SU-DHL-6 (cell line): ENCODE measurements at regions not wholly inside any gene's neighbourhood (a gene's known extent, or its start where the extent isn't known, plus 50 kb on each side); places are given as distances from the start of the nearest gene placed in this dataset.

Source experiments
- H2AFZ ChIP-seq: fragments of 200-600 bp; sonication (generic); 2 replicates; pipeline ENCODE4 v1.6.1; 2014; ENCODE audit warnings: low read depth, mild to moderate bottlenecking, moderate library complexity, mixed read lengths, antibody characterized with exemption, low read length; ENCODE audit not compliant: severe bottlenecking
- H3F3A ChIP-seq: fragments of 200-600 bp; shearing (Covaris generic); 2 replicates; pipeline ENCODE4 v1.6.0; 2016; ENCODE audit warnings: antibody characterized with exemption, mild to moderate bottlenecking; ENCODE audit not compliant: insufficient read depth
- H3K27ac ChIP-seq: fragments of 200-600 bp; sonication (generic); 2 replicates; pipeline ENCODE4 v1.5.1; 2016; ENCODE audit warnings: low read depth, mild to moderate bottlenecking, low read length, moderate library complexity, mixed read lengths
- H3K27me3 ChIP-seq: fragments of 200-600 bp; sonication (generic), shearing (Covaris generic); 2 replicates; pipeline ENCODE4 v1.6.0; 2014; ENCODE audit warnings: mild to moderate bottlenecking, low read length
- H3K36me3 ChIP-seq: fragments of 200-600 bp; sonication (generic); 2 replicates; pipeline ENCODE4 v1.6.1; 2014; ENCODE audit warnings: mild to moderate bottlenecking, low read length, mixed read lengths
- H3K4me2 ChIP-seq: fragments of 300-600, 200-600 bp; shearing (Covaris generic), sonication (generic); 2 replicates; pipeline ENCODE4 v1.6.0; 2014; ENCODE audit warnings: low read length, low read depth, mild to moderate bottlenecking; ENCODE audit not compliant: poor library complexity, severe bottlenecking
- H3K4me3 ChIP-seq: fragments of 200-600 bp; sonication (generic); 2 replicates; pipeline ENCODE4 v1.5.1; 2014; ENCODE audit warnings: antibody characterized with exemption, low read length, mild to moderate bottlenecking, mixed read lengths; ENCODE audit not compliant: insufficient read depth, poor library complexity, severe bottlenecking
- H3K79me2 ChIP-seq: fragments of 200-600 bp; sonication (generic); 2 replicates; pipeline ENCODE4 v1.6.1; 2014; ENCODE audit warnings: mild to moderate bottlenecking, low read length, moderate library complexity; ENCODE audit not compliant: insufficient read depth
- H3K9ac ChIP-seq: fragments of 200-600 bp; sonication (generic); 2 replicates; pipeline ENCODE4 v1.7.0; 2014; ENCODE audit warnings: mild to moderate bottlenecking, low read length
- H3K9me2 ChIP-seq: fragments of 200-600 bp; sonication (generic); replicated peaks from 2 replicates; pipeline ENCODE4 v1.6.1; 2014; ENCODE audit warnings: low read length; ENCODE audit not compliant: insufficient read depth
- H3K9me3 ChIP-seq: fragments of 200-600 bp; sonication (generic); 2 replicates; pipeline ENCODE4 v1.6.1; 2014; ENCODE audit warnings: low read length, mixed read lengths; ENCODE audit not compliant: insufficient read depth
- H4K20me1 ChIP-seq: fragments of 200-600 bp; sonication (generic); 2 replicates; pipeline ENCODE4 v1.6.1; 2014; ENCODE audit warnings: low read depth, mild to moderate bottlenecking, antibody characterized with exemption, low read length, moderate library complexity, mixed read lengths
- EZH2phosphoT487 ChIP-seq: fragments of 200-600 bp; sonication (generic), shearing (Covaris generic); conservative IDR thresholded peaks from 2 replicates; pipeline ENCODE4 v1.6.1; 2018; ENCODE audit warnings: mild to moderate bottlenecking, antibody characterized with exemption, low read length, moderate library complexity, mixed read lengths
- TF ChIP-seq, protein P1 (sequence below): fragments of 200-600 bp; sonication (generic); IDR thresholded peaks from one replicate; pipeline ENCODE4 v1.5.1; 2017; ENCODE audit warnings: antibody characterized with exemption, mild to moderate bottlenecking, low read length, moderate library complexity; ENCODE audit not compliant: insufficient read depth, poor library complexity, severe bottlenecking

DNA sequence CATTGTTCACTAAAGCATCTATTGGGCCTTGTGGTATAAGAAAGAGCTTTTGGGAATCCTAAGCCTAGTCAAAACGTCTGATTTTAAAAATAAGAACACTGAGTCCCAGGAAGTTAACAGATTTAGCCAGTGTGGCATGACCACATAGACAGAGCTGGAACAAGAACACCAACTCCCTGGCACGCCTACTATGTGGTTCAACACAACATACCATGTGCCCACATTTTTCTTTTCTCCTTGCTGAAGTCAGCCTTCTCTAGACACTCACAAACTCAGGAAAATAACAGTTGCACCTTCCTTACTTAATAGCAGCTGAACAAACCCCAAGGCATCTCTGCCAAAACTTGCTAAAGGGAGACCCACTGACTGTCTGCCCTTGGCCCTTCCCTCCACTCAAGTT lies 124.8 kb downstream of the C1D start:
- no peak for TF ChIP-seq EZH2phosphoT487
- TF ChIP-seq, protein P1, sequence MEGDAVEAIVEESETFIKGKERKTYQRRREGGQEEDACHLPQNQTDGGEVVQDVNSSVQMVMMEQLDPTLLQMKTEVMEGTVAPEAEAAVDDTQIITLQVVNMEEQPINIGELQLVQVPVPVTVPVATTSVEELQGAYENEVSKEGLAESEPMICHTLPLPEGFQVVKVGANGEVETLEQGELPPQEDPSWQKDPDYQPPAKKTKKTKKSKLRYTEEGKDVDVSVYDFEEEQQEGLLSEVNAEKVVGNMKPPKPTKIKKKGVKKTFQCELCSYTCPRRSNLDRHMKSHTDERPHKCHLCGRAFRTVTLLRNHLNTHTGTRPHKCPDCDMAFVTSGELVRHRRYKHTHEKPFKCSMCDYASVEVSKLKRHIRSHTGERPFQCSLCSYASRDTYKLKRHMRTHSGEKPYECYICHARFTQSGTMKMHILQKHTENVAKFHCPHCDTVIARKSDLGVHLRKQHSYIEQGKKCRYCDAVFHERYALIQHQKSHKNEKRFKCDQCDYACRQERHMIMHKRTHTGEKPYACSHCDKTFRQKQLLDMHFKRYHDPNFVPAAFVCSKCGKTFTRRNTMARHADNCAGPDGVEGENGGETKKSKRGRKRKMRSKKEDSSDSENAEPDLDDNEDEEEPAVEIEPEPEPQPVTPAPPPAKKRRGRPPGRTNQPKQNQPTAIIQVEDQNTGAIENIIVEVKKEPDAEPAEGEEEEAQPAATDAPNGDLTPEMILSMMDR, result no peak

DNA sequence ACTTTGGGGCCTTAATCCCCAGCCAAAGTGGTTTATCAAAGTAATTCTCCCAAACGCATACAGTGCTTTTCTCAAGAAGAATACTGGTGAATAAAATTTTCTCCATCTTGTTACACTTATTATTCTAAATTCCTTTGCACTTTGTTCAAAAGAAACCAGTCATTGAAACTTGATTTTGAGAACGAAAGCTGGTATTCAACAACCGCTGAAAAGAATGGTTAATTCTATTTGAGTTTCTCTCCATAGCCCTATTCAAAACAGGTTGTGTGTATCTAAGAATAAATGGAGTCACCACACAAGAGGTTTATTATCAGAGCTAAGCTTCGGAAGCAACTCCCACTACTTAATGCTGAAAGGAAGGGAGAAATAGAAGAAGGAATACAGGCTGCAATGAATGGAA lies 117.7 kb downstream of the C1D start:
- no peaks in the 10 kb centered on the region for H3F3A ChIP-seq
- H3K79me2 ChIP-seq, result no peaks in the 10 kb centered on the region
- TF ChIP-seq, protein P1, result no peak
- TF ChIP-seq EZH2phosphoT487, result no peak
- no peaks in the 10 kb centered on the region for H3K27me3 ChIP-seq
- H4K20me1 ChIP-seq, result no peaks in the 10 kb centered on the region
- no peak overlapping the region for H2AFZ ChIP-seq
- H3K4me3 ChIP-seq, result no peak overlapping the region
- H3K27ac ChIP-seq, result no peak overlapping the region
- H3K9ac ChIP-seq, result no peak overlapping the region
- H3K4me2 ChIP-seq, result no peak overlapping the region
- H3K36me3 ChIP-seq, result no peaks in the 10 kb centered on the region
- H3K9me3 ChIP-seq, result no peaks in the 10 kb centered on the region
- H3K9me2 ChIP-seq, result no peaks in the 10 kb centered on the region

More for the DNA sequence above, 124.8 kb downstream of the C1D start:
- Histone ChIP-seq H3K9me2 (no peaks in the 10 kb centered on the region), H3F3A (no peaks in the 10 kb centered on the region), H3K27ac (no peak overlapping the region), H3K79me2 (no peaks in the 10 kb centered on the region), H3K36me3 (no peaks in the 10 kb centered on the region), H3K9ac (no peak overlapping the region), H4K20me1 (no peaks in the 10 kb centered on the region), H3K4me3 (no peak overlapping the region), H3K27me3 (no peaks in the 10 kb centered on the region), H2AFZ (no peak overlapping the region), H3K9me3 (no peaks in the 10 kb centered on the region), H3K4me2 (no peak overlapping the region)

DNA sequence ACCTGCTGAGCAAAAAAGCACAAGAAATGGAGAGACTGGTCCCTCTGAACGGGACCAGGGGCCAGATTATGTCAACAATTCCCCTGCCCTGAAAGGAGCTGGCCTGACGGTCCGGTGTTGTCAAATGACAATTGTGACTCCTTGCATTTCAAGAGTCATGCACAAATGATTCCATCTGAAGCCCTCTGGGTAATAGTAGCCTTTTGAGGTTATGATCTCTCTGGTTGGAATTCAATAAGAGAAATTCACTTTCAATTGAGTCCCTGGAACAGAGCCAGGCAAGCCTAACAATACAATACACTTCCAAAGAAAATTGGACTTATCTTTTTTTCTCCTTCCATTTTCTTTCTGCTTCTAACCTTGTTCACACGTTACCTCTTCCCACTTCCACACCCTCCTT lies 116.9 kb downstream of the C1D start:
- no peaks in the 10 kb centered on the region for H3F3A ChIP-seq
- no peak overlapping the region for H3K27ac ChIP-seq
- H3K27me3 ChIP-seq, result no peaks in the 10 kb centered on the region
- no peaks in the 10 kb centered on the region for H3K9me3 ChIP-seq
- no peaks in the 10 kb centered on the region for H4K20me1 ChIP-seq
- no peak overlapping the region for H3K9ac ChIP-seq
- no peak overlapping the region for H2AFZ ChIP-seq
- no peaks in the 10 kb centered on the region for H3K79me2 ChIP-seq
- no peak overlapping the region for H3K4me3 ChIP-seq
- no peak overlapping the region for H3K4me2 ChIP-seq
- TF ChIP-seq EZH2phosphoT487, result no peak
- TF ChIP-seq, protein P1, result no peak
- no peaks in the 10 kb centered on the region for H3K9me2 ChIP-seq
- H3K36me3 ChIP-seq, result no peaks in the 10 kb centered on the region

DNA sequence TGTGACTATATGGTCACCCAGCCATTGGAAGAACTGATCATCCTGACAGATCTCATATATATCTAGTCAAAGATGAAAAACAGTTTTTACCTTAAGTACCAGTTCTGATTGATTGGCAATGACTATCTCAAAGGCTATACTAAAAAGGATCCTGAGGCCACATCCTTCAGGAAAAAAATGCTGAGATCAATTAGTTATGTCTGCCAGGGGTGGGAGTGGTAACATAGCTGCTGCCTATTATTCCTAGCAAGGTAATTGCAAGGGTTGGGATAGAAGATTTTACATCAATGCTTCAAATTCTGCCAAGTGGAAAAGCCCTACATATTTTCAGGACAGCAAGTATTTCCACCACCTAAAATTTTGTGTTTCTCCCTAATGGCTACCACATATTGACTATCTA lies 114.7 kb downstream of the C1D start:
- TF ChIP-seq, protein P1, result no peak
- TF ChIP-seq EZH2phosphoT487, result no peak
- Histone ChIP-seq H4K20me1 (no peaks in the 10 kb centered on the region), H3K36me3 (no peaks in the 10 kb centered on the region), H2AFZ (no peak overlapping the region), H3K9me2 (no peaks in the 10 kb centered on the region), H3K79me2 (no peaks in the 10 kb centered on the region), H3K9me3 (no peaks in the 10 kb centered on the region), H3K4me2 (no peak overlapping the region), H3K9ac (no peak overlapping the region), H3K27me3 (no peaks in the 10 kb centered on the region), H3K27ac (no peak overlapping the region), H3F3A (no peaks in the 10 kb centered on the region), H3K4me3 (no peak overlapping the region)
